ENCODE measurements at regions not wholly inside any gene's neighbourhood (a gene's known extent, or its start where the extent isn't known, plus 50 kb on each side); places are given as distances from the start of the nearest gene placed in this dataset.

- TF ChIP-seq CTCF (IDR thresholded peaks at IDR 0.05) = no peak
- TF ChIP-seq ZFX (IDR thresholded peaks at IDR 0.05; ENCODE audit: borderline replicate concordance) = no peak
These were observed 152.6 kb upstream of the SYT1 start for GRCh38 chr12:78711954-78712353.

All from 22Rv1 (cell line).